IMR-90 (cell line): ENCODE measurements at regions not wholly inside any gene's neighbourhood (a gene's known extent, or its start where the extent isn't known, plus 50 kb on each side); places are given as distances from the start of the nearest gene placed in this dataset.

Experiments used
- ATAC-seq: fragments of 200-7000 bp; cut with Tn5 transposase; 2 replicates; pipeline ENCODE4 v1.9.1; 2020; ENCODE audit warnings: low read depth, mild to moderate bottlenecking, moderate library complexity
- BruUV-seq: library from RNA; stranded (reverse); fragments of 400-500 nt; replicated peaks from 2 replicates; lab custom pipeline; 2021; lab: Mats Ljungman, UMichigan
- CTCF ChIA-PET: fragments of 300-600 bp; formaldehyde crosslinking; extraction: SDS; loops from one replicate; lab custom pipeline; 2021; ENCODE audit warnings: antibody characterized with exemption; lab: Yijun Ruan, JAX
- POLR2A ChIA-PET: fragments of 300-600 bp; sonication (Branson Sonifier 250); formaldehyde crosslinking; loops from one replicate; lab custom pipeline; 2022; ENCODE audit warnings: antibody characterized with exemption; ENCODE audit not compliant: unreplicated experiment; lab: Charles Lee
- DNase-seq: peaks from one replicate; pipeline ENCODE4 v3.0.0; 2013
- H2AFZ ChIP-seq: replicated peaks from 2 replicates; pipeline ENCODE3; 2013; ENCODE audit warnings: low read length, mild to moderate bottlenecking; ENCODE audit not compliant: poor library complexity
- H2AK5ac ChIP-seq: 2 replicates; pipeline ENCODE4 v1.6.1; 2013; ENCODE audit warnings: low read depth, low read length, inconsistent platforms
- H2AK9ac ChIP-seq: replicated peaks from 2 replicates; pipeline ENCODE3; 2013; ENCODE audit warnings: mild to moderate bottlenecking, low read depth, low read length, moderate library complexity; ENCODE audit not compliant: poor library complexity
- H2BK120ac ChIP-seq: 2 replicates; pipeline ENCODE4 v1.6.1; 2013; ENCODE audit warnings: low read depth, low read length, inconsistent platforms
- H2BK15ac ChIP-seq: 3 replicates; pipeline ENCODE4 v1.6.1; 2013; ENCODE audit warnings: low read depth, low read length, inconsistent platforms
- H2BK20ac ChIP-seq: 2 replicates; pipeline ENCODE4 v1.6.1; 2013; ENCODE audit warnings: low read depth, mild to moderate bottlenecking, inconsistent platforms, low read length, moderate library complexity
- H2BK5ac ChIP-seq: 2 replicates; pipeline ENCODE4 v1.6.1; 2013; ENCODE audit warnings: mild to moderate bottlenecking, low read depth, low read length, inconsistent platforms; ENCODE audit not compliant: poor library complexity, severe bottlenecking
- H3K14ac ChIP-seq: replicated peaks from 2 replicates; pipeline ENCODE4 v1.6.1; 2013; ENCODE audit warnings: low read depth, low read length, inconsistent platforms
- H3K18ac ChIP-seq: 2 replicates; pipeline ENCODE4 v1.6.1; 2013; ENCODE audit warnings: low read depth, low read length, control low read depth
- H3K23ac ChIP-seq: 2 replicates; pipeline ENCODE4 v1.6.1; 2013; ENCODE audit warnings: low read depth, low read length, inconsistent platforms
- H3K27ac ChIP-seq: 2 replicates; pipeline ENCODE4 v1.5.1; 2013; ENCODE audit warnings: mild to moderate bottlenecking, control low read depth, low read length; ENCODE audit not compliant: insufficient read depth
- H3K27me3 ChIP-seq: 2 replicates; pipeline ENCODE4 v1.6.1; 2013; ENCODE audit warnings: low read length; ENCODE audit not compliant: control insufficient read depth, insufficient read depth
- H3K36me3 ChIP-seq: 2 replicates; pipeline ENCODE4 v1.6.1; 2013; ENCODE audit warnings: low read length, mixed read lengths; ENCODE audit not compliant: control insufficient read depth, insufficient read depth
- H3K4ac ChIP-seq: 2 replicates; pipeline ENCODE4 v1.6.1; 2013; ENCODE audit warnings: low read depth, low read length, inconsistent platforms
- H3K4me1 ChIP-seq: 2 replicates; pipeline ENCODE4 v1.6.1; 2013; ENCODE audit warnings: low read length, mixed read lengths; ENCODE audit not compliant: control insufficient read depth, insufficient read depth
- H3K4me2 ChIP-seq: 2 replicates; pipeline ENCODE4 v1.6.1; 2013; ENCODE audit warnings: low read depth, mild to moderate bottlenecking, control low read depth, low read length, moderate library complexity
- H3K4me3 ChIP-seq: 2 replicates; pipeline ENCODE4 v1.5.1; 2013; ENCODE audit warnings: low read depth, mild to moderate bottlenecking, control low read depth, low read length, moderate library complexity; ENCODE audit not compliant: insufficient read depth
- H3K56ac ChIP-seq: 2 replicates; pipeline ENCODE4 v1.6.1; 2013; ENCODE audit warnings: low read length, inconsistent platforms; ENCODE audit not compliant: insufficient read depth; ENCODE audit errors: extremely low read depth
- H3K79me1 ChIP-seq, 2 experiments: 2 replicates each; pipeline ENCODE4 v1.6.1; 2013; ENCODE audit warnings: low read length in 2 of 2, inconsistent platforms in 1 of 2, low read depth in 1 of 2
- H3K9ac ChIP-seq: 2 replicates; pipeline ENCODE4 v1.6.1; 2013; ENCODE audit warnings: low read depth, low read length, control low read depth
- H3K9me1 ChIP-seq: 2 replicates; pipeline ENCODE4 v1.6.1; 2013; ENCODE audit warnings: low read length, inconsistent platforms; ENCODE audit not compliant: insufficient read depth
- H3K9me3 ChIP-seq: 2 replicates; pipeline ENCODE4 v1.6.1; 2013; ENCODE audit warnings: low read length; ENCODE audit not compliant: control insufficient read depth, insufficient read depth
- H4K20me1 ChIP-seq: 2 replicates; pipeline ENCODE4 v1.6.1; 2013; ENCODE audit warnings: low read length, inconsistent platforms; ENCODE audit not compliant: insufficient read depth
- H4K5ac ChIP-seq: 2 replicates; pipeline ENCODE4 v1.6.1; 2013; ENCODE audit warnings: mild to moderate bottlenecking, low read depth, low read length, control low read depth
- H4K8ac ChIP-seq, 2 experiments: 2 replicates each; pipeline ENCODE4 v1.6.1; 2013; ENCODE audit warnings: low read depth in 2 of 2, low read length in 2 of 2, control low read depth in 1 of 2, inconsistent platforms in 1 of 2
- H4K91ac ChIP-seq: 2 replicates; pipeline ENCODE4 v1.6.1; 2013; ENCODE audit warnings: low read depth, low read length, inconsistent platforms; ENCODE audit not compliant: insufficient read depth
- RCOR1 ChIP-seq: IDR thresholded peaks from 2 replicates; pipeline ENCODE4 v1.6.1; 2012; ENCODE audit warnings: mild to moderate bottlenecking, low read length, improper control_type of control experiment; ENCODE audit not compliant: insufficient replicate concordance
- WGBS, 2 experiments: methylation state at CpG; one replicate each; pipeline versions ENCODE4 v1.1.5 to v1.1.7; 2013; ENCODE audit warnings: missing lambda C conversion rate in 2 of 2; ENCODE audit not compliant: insufficient read length in 1 of 2; ENCODE audit errors: extremely low coverage in 2 of 2; 5-methylcytosine and 5-hydroxymethylcytosine counted together
- dilution Hi-C: fragments of 300-500 bp; cut with HindIII; formaldehyde crosslinking; loops from one replicate; pipeline ENCODE4 v1.14.3; 2018; ENCODE audit warnings: low sequenced_read_pairs; ENCODE audit not compliant: unreplicated experiment
- in situ Hi-C: fragments of 300-500 bp; cut with MboI; formaldehyde crosslinking; loops from 3 replicates; pipeline ENCODE4 v1.14.3; 2019; ENCODE audit warnings: low sequenced_read_pairs, inconsistent platforms, mixed read lengths
- intact Hi-C: fragments of 100-400 bp; cut with micrococcal nuclease; formaldehyde crosslinking; loops from 2 replicates; pipeline ENCODE4 v1.10.0; 2022

DNA sequence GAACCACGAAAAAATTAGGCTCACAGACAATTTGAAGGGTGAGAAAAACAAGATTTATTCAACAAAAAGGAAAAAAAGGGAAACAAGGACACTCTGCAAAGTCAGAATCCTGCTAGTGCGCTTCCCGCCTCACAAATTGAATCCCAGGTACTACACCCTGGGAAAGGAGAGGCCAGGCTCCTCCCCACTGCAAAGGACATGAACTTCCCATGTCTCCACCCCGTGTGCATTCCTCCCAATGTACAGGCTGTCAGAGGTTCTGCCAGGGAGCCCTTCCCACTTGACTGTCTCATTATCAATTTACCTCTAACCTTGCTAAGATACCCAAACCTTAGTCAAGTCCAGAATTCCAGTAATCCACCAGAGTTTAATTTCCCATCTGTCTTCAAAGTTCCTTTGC lies 70.4 kb upstream of the CDK1 start:
- DNase-seq (no peak), ATAC-seq (no peak)
- no peaks in the 10 kb centered on the region for H3K79me1 ChIP-seq
- H3K23ac ChIP-seq, result no peak overlapping the region
- no peak overlapping the region for H3K4me2 ChIP-seq
- H2AK5ac ChIP-seq, result no peak overlapping the region
- H3K9me1 ChIP-seq, result no peaks in the 10 kb centered on the region
- no peak overlapping the region for H2BK120ac ChIP-seq
- H3K9me3 ChIP-seq, result no peaks in the 10 kb centered on the region
- H3K4me1 ChIP-seq, result no peaks in the 10 kb centered on the region
- CTCF ChIA-PET, result no interaction called here
- intact Hi-C loops (no loop called here), dilution Hi-C loops (no loop called here), in situ Hi-C loops (no loop called here)
- H2AK9ac ChIP-seq, result no peak overlapping the region
- H3K14ac ChIP-seq, result no peak overlapping the region
- no TSS peak for BruUV-seq
- no peaks in the 10 kb centered on the region for H4K20me1 ChIP-seq
- no peak overlapping the region for H4K8ac ChIP-seq
- no CpG with 5 or more reads among the region's 4 CpGs for WGBS, 2 experiments
- no peak overlapping the region for H2BK15ac ChIP-seq
- H3K27me3 ChIP-seq, result peaks cover 1% of the 10 kb centered on the region; the same call in 1 of the 2 replicates
- no peak overlapping the region for H3K9ac ChIP-seq
- no peaks in the 10 kb centered on the region for H3K36me3 ChIP-seq
- no peak overlapping the region for H3K4ac ChIP-seq
- TF ChIP-seq RCOR1, result no peak
- no peak overlapping the region for H2BK5ac ChIP-seq
- H3K27ac ChIP-seq, result no peak overlapping the region
- H4K91ac ChIP-seq, result no peak overlapping the region
- no peak overlapping the region for H3K4me3 ChIP-seq
- H3K56ac ChIP-seq, result no peak overlapping the region
- no peak overlapping the region for H2BK20ac ChIP-seq
- POLR2A ChIA-PET, result no interaction called here
- no peak overlapping the region for H3K18ac ChIP-seq
- H2AFZ ChIP-seq, result no peak overlapping the region
- no peak overlapping the region for H4K5ac ChIP-seq
